K562 (cell line): ENCODE measurements at regions not wholly inside any gene's neighbourhood (a gene's known extent, or its start where the extent isn't known, plus 50 kb on each side); places are given as distances from the start of the nearest gene placed in this dataset.

Experiments used
- CBX8 ChIP-seq: fragments of 200-600 bp; sonication (generic); IDR thresholded peaks from 2 replicates; pipeline ENCODE4 v1.6.1; 2012; ENCODE audit warnings: borderline replicate concordance, mixed run types, low read depth, mild to moderate bottlenecking, moderate library complexity, mixed read lengths, low read length, control low read depth, inconsistent platforms; ENCODE audit not compliant: poor library complexity, severe bottlenecking; ENCODE audit errors: extremely low read depth
- ETV6 ChIP-seq, 3 experiments: fragments of 150-350 bp in 1 of 3; sonication (generic) in 1 of 3; formaldehyde crosslinking in 1 of 3; IDR thresholded peaks; 2 replicates each; pipeline versions ENCODE4 v1.6.1 to v1.8.0; 2014 to 2022; ENCODE audit warnings: borderline replicate concordance in 2 of 3, low read depth in 2 of 3, antibody characterized with exemption in 1 of 3, low read length in 1 of 3, mild to moderate bottlenecking in 1 of 3, missing genetic modification reagents in 1 of 3
- FOXJ2 ChIP-seq: fragments of 200-800 bp; sonication (Bioruptor generic); IDR thresholded peaks from 2 replicates; pipeline ENCODE4 v1.6.1; 2016; ENCODE audit warnings: missing genetic modification characterization, missing compliant biosample characterization
- GATA2 ChIP-seq: sonication (generic); formaldehyde crosslinking; IDR thresholded peaks from 2 replicates; pipeline ENCODE4 v1.4.0; 2020; ENCODE audit warnings: mild to moderate bottlenecking, missing genetic modification reagents
- HMG20B ChIP-seq: fragments of 250-450 bp; sonication (Bioruptor Pico); IDR thresholded peaks from 2 replicates; pipeline ENCODE4 v1.5.0; 2021; ENCODE audit warnings: mild to moderate bottlenecking
- STAT5A ChIP-seq: IDR thresholded peaks from 2 replicates; pipeline ENCODE4 v1.6.1; 2012; ENCODE audit warnings: low read length, inconsistent platforms, borderline replicate concordance
- TFAM ChIP-seq: fragments of 250-450 bp; sonication (Bioruptor Pico); conservative IDR thresholded peaks from 2 replicates; pipeline ENCODE4 v1.5.0; 2021; ENCODE audit warnings: mild to moderate bottlenecking, moderate library complexity
- XRCC3 ChIP-seq: fragments of 450-650 bp; IDR thresholded peaks from 2 replicates; pipeline ENCODE4 v1.6.1; 2017; ENCODE audit warnings: mild to moderate bottlenecking, moderate library complexity
- ZNF764 ChIP-seq: fragments of 250-450 bp; sonication (Bioruptor Pico); IDR thresholded peaks from 2 replicates; pipeline ENCODE4 v1.4.0; 2020; ENCODE audit warnings: low read depth, mild to moderate bottlenecking, moderate library complexity
- TF ChIP-seq, protein P1 (sequence below): sonication (generic); formaldehyde crosslinking; IDR thresholded peaks from 2 replicates; pipeline ENCODE4 v1.8.1; 2023; ENCODE audit warnings: mild to moderate bottlenecking, missing genetic modification reagents

DNA sequence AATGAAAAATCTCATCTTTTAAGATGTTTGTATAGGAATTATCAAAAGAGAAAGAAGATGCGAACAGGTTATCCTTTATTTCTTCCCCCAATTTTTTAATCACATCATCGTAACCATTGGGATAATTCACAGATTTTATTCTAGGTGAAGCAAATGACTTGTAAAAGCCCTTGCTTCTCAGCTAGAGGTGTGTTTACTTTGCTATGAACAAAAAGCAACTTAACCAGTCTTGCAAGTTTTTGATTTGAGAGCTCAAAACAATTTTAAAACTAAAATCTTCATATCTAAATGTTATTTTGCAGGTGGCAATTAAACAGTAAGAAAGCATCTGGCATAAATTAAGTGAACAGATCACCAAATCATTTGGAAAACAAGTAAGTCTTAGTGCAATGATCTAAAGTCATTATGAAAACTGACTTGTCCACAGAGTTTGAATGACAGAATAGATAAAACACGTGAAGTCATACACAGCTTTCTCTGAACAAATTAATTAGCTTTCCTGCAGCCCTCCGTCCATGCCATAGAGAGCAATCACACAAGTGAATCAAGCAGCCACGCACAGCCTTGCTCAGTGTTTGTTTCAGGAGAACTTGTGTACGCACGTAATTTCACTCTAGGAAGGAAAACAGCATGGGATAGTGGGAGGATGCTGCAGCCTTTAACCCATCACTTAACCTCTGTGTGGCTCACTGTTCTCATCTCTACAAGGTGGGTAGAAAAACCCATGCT lies 85.0 kb upstream of the ZNF800 start (continued):
- TF ChIP-seq, protein P1, sequence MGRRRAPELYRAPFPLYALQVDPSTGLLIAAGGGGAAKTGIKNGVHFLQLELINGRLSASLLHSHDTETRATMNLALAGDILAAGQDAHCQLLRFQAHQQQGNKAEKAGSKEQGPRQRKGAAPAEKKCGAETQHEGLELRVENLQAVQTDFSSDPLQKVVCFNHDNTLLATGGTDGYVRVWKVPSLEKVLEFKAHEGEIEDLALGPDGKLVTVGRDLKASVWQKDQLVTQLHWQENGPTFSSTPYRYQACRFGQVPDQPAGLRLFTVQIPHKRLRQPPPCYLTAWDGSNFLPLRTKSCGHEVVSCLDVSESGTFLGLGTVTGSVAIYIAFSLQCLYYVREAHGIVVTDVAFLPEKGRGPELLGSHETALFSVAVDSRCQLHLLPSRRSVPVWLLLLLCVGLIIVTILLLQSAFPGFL (CRISPR knock-in tag) = no peak
- no peak for TF ChIP-seq CBX8
- TF ChIP-seq XRCC3 = no peak
- TF ChIP-seq STAT5A = no peak
- no peak for TF ChIP-seq ETV6 (IDR thresholded peaks at IDR 0.05; ENCODE audit: borderline replicate concordance in 1 of 2, low read depth in 2 of 2, low read length in 1 of 2)
- no peak for TF ChIP-seq ETV6 (CRISPR knock-in tag; IDR thresholded peaks at IDR 0.05; ENCODE audit: borderline replicate concordance)
- no peak for TF ChIP-seq ZNF764 (CRISPR knock-in tag)
- TF ChIP-seq GATA2 (CRISPR knock-in tag) = no peak
- no peak for TF ChIP-seq TFAM (CRISPR knock-in tag)
- TF ChIP-seq HMG20B (CRISPR knock-in tag) = no peak
- TF ChIP-seq FOXJ2 (tag) = no peak
